ENCODE measurements at regions not wholly inside any gene's neighbourhood (a gene's known extent, or its start where the extent isn't known, plus 50 kb on each side); places are given as distances from the start of the nearest gene placed in this dataset.
A peak's percentile ranks its signal among the peaks of the same experiment; 100 is the strongest.

DNA sequence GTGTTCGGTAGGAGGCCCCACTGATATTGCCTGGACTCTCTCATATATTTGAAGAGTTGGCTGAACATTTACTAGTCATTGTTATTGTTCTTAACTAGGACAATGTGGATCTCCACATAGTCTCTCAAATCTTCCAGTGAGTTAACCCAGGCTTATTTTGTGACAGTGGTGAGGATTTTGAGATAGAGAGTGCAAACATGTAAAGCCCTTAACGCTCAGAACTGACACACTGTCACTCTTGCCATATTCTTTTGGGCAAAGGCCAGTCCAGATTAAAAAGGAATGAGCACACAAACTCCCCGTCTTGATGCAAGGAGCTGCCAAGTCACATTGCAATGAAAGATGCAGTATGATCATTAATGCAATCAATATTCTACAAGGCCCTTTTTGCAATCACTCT, 431.9 kb upstream of the AZI2 start:
- no peak for TF ChIP-seq CTCF (conservative IDR thresholded peaks at IDR 0.05; ENCODE audit: low read depth, low read length)
- DNase-seq (ENCODE audit: low read depth) = no peak
- H3K4me3 ChIP-seq (ENCODE audit: low read depth, low read length) = no peak overlapping the region

DNA sequence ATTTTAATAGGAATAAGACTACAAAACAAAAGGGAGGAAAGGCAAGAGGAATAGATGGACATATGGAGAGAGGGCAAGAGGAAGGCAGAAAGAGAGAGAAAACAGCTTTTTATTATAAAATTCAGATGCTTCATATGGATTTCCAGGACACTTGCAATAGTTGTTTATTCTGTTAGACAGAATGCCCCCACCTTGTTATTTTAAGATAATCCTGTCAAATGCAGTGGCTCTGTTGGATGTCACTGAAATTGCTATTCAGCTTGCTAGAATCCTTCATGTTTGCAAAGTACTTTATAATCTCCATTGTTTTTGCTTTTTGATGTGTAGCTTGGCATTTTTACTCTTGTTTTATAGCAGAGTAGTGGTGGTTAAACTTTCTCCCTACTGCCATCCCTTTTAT, 432.4 kb upstream of the AZI2 start:
- H3K4me3 ChIP-seq (ENCODE audit: low read depth, low read length) = no peak overlapping the region
- DNase-seq (ENCODE audit: low read depth) = no peak
- no peak for TF ChIP-seq CTCF (conservative IDR thresholded peaks at IDR 0.05; ENCODE audit: low read depth, low read length)

DNA sequence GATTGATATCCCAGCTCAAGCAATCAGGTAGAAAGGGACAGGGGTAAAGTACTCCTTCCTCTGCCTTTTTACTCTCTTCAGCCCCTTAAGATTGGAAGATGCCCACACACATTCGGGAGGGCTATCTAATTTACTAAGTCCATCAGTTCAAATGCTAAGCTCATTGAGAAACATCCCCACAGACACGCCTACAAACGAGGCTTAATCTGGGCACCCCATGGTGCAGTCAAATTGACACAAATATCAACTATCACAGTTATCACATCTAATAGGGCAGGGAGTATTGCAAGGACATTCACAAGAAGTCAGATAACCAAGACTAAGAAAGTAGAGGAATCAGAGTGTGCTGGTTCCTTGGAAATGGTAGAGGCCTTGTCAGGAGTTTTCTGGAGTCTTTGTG, 437.8 kb upstream of the AZI2 start:
- no peak for TF ChIP-seq CTCF (conservative IDR thresholded peaks at IDR 0.05; ENCODE audit: low read depth, low read length)
- H3K4me3 ChIP-seq (ENCODE audit: low read depth, low read length) = no peak overlapping the region

DNA sequence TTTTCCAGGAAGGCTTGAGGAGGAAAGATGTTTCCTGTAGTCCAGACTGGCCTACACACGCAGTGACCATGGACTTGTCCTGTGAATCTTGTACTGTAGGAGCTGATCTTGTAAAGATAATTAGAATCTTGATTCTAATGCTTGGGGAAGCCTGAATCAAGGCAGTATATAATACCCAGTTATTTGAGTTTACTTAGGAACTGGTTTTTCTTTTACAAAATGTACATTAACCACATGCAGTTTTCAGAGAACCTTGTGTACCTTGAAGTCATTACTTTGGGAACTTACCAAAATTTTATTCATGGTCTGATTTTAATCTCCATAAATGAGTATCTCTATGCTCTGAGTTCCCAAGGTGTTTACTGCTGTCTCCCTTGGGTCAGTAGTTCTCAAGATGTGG, 439.9 kb upstream of the AZI2 start:
- no peak overlapping the region for H3K4me3 ChIP-seq (ENCODE audit: low read depth, low read length)
- no peak for DNase-seq (ENCODE audit: low read depth)
- no peak for TF ChIP-seq CTCF (conservative IDR thresholded peaks at IDR 0.05; ENCODE audit: low read depth, low read length)

More for the DNA sequence above, 437.8 kb upstream of the AZI2 start:
- no peak for DNase-seq (ENCODE audit: low read depth)

DNA sequence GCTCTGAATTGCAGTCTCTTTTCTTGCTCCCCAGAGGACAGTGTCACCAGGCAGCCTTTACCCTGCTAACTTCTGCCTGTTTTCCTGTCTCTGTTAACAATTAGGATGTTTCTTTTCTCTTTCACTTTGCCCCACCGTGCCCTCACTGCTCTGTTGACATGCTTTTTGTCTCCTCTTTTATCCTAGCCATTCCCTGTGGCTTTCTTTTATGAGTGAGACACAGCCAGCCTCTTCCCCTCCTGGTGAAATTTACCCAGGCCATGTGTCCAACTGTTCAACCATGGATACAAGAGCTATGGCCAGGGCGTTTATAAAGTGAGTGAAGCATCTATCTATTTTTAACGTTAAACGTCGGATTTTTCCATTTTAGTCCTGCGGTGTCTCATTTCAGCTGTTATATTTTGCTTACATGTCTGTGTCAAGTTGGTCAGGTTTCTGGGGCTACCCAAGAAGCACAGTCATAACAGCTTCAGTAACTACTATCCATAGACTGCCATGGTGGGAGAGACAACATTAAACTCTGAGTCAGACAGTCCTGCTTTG, 443.2 kb upstream of the AZI2 start:
- TF ChIP-seq CTCF (conservative IDR thresholded peaks at IDR 0.05; ENCODE audit: low read depth, low read length) = no peak
- no peak overlapping the region for H3K4me3 ChIP-seq (ENCODE audit: low read depth, low read length)
- DNase-seq (ENCODE audit: low read depth) = no peak

DNA sequence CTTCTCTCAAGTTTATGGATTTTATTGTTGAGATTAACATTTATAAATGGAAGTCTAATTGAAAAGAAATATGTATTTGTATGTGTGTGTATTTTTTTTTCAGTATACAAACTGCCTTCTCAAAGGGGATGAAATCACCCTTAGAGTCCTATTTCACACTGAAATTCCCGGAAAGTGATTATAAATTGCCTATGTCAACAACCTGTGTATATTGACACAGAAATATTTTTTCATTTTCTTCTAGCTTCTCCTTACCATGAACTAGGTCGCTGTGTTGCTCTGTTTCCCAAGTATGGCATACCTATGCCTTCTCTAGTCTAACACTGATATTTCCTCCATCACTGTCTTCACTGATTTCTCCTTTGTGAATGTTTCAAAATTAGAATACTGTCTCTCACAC, 444.0 kb upstream of the AZI2 start:
- H3K4me3 ChIP-seq (ENCODE audit: low read depth, low read length) = no peak overlapping the region
- no peak for DNase-seq (ENCODE audit: low read depth)
- no peak for TF ChIP-seq CTCF (conservative IDR thresholded peaks at IDR 0.05; ENCODE audit: low read depth, low read length)

DNA sequence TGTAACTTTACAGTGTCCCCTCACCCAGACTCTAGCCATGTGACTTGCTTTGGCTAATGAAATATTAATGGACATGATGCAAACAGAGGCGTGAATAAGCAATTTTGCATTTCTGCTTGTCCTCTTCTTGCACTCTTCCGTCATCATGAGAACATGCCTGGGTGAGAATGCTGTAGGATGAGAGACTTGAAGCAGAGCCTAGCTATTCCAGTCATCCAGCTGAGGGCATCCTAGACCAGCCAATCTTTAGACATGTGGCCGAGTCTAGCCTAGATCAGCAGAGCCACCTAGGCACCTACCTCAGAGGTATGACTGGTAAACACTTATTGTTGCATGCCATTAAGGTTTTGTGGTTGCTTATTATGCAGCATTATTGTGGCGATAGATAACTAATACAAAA, 450.5 kb upstream of the AZI2 start:
- DNase-seq (ENCODE audit: low read depth) = no peak
- H3K4me3 ChIP-seq (ENCODE audit: low read depth, low read length) = no peak overlapping the region
- peak; percentile 48 for TF ChIP-seq CTCF (conservative IDR thresholded peaks at IDR 0.05; ENCODE audit: low read depth, low read length)

All from epithelial cell of proximal tubule (primary cell).